ENCODE measurements at regions not wholly inside any gene's neighbourhood (a gene's known extent, or its start where the extent isn't known, plus 50 kb on each side); places are given as distances from the start of the nearest gene placed in this dataset.

DNA sequence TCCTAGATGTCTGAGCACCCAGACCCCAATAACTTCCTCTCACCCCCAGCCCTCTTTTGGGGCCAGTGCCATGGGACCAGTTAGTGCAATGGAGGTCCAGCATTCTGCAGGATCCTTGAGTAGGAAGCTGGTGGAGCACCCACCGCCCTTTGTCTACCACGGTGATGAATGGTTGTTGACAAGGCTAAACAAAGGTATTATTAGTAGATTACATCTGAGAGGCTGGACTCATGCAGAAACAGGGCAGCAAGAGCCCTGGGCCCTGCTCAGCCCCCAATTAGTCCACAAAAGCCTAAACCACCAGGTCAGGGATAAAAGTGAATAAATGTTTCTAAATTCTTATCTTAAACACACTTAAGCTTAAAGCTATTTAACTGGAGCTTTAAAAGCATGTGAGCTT is 196.5 kb upstream of the TSHZ3 start:
- Histone ChIP-seq H2AFZ (ENCODE audit: low read length) (no peak overlapping the region), H3K27ac (ENCODE audit: low read length) (no peak overlapping the region), H3K36me3 (replicated peaks; ENCODE audit: insufficient read depth, low read length) (no peaks in the 10 kb centered on the region), H3K79me2 (ENCODE audit: low read length) (no peaks in the 10 kb centered on the region), H3K9me2 (replicated peaks; ENCODE audit: insufficient read depth, low read length) (no peaks in the 10 kb centered on the region), H3K9ac (ENCODE audit: low read length) (no peak overlapping the region), H3F3A (ENCODE audit: insufficient read depth, low read length) (no peaks in the 10 kb centered on the region), H3K4me3 (ENCODE audit: low read length) (no peak overlapping the region), H4K20me1 (ENCODE audit: insufficient read depth, low read length) (no peaks in the 10 kb centered on the region), H3K4me2 (ENCODE audit: low read depth, low read length) (no peak overlapping the region), H3K9me3 (replicated peaks; ENCODE audit: insufficient read depth, low read length) (no peaks in the 10 kb centered on the region), H3K4me1 (ENCODE audit: low read length) (no peaks in the 10 kb centered on the region), H3K27me3 (replicated peaks; ENCODE audit: insufficient read depth, low read length) (peaks cover 16% of the 10 kb centered on the region)
- TF ChIP-seq EZH2 (optimal IDR thresholded peaks at IDR 0.05; ENCODE audit: low read depth, low read length) (no peak), EZH2phosphoT487 (IDR thresholded peaks at IDR 0.05; ENCODE audit: low read length) (no peak)
- TF ChIP-seq, protein P1, sequence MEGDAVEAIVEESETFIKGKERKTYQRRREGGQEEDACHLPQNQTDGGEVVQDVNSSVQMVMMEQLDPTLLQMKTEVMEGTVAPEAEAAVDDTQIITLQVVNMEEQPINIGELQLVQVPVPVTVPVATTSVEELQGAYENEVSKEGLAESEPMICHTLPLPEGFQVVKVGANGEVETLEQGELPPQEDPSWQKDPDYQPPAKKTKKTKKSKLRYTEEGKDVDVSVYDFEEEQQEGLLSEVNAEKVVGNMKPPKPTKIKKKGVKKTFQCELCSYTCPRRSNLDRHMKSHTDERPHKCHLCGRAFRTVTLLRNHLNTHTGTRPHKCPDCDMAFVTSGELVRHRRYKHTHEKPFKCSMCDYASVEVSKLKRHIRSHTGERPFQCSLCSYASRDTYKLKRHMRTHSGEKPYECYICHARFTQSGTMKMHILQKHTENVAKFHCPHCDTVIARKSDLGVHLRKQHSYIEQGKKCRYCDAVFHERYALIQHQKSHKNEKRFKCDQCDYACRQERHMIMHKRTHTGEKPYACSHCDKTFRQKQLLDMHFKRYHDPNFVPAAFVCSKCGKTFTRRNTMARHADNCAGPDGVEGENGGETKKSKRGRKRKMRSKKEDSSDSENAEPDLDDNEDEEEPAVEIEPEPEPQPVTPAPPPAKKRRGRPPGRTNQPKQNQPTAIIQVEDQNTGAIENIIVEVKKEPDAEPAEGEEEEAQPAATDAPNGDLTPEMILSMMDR (IDR thresholded peaks at IDR 0.05; ENCODE audit: low read length), result no peak
- no peak for DNase-seq

DNA sequence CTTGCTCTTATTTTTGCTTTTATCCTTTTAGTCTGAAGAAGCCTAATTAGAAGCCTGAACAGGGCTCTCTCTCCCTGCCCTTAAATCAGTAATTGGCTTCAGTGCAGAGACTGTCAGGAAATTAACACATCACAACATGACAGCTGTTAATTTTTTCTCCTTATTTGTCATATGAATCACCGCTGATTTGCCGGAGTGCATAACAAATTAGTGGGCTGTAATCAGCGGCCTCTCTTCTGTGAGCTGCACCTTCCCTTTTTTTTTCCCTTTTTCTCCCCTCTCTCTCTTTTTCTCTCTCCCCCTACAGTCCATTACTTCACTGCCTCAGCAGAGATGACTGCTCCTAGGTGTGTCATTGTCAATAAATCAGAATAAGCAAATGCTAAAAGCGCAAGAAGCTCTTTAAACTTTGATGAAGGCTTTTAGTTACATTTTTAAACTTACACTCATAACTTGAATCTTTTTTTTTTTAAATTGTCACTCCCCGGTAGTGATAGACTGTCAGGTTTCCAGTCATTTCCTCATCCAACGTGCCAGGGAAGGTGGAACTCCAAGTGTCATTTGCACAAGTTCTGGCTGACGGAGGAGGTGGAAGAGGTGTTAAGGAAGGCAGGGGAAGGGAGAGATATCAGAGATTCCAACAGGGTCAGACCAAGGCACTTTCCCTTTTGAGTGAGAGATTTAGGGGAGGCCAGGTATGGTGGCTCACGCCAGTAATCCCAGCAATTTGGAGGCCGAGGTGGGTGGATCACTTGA is 197.1 kb upstream of the TSHZ3 start:
- Histone ChIP-seq H3K27ac (ENCODE audit: low read length) (no peak overlapping the region), H3F3A (ENCODE audit: insufficient read depth, low read length) (no peaks in the 10 kb centered on the region), H3K79me2 (ENCODE audit: low read length) (no peaks in the 10 kb centered on the region), H2AFZ (ENCODE audit: low read length) (no peak overlapping the region), H3K9ac (ENCODE audit: low read length) (no peak overlapping the region), H3K9me2 (replicated peaks; ENCODE audit: insufficient read depth, low read length) (no peaks in the 10 kb centered on the region), H3K4me3 (ENCODE audit: low read length) (no peak overlapping the region), H3K4me1 (ENCODE audit: low read length) (no peaks in the 10 kb centered on the region), H3K9me3 (replicated peaks; ENCODE audit: insufficient read depth, low read length) (no peaks in the 10 kb centered on the region), H3K36me3 (replicated peaks; ENCODE audit: insufficient read depth, low read length) (no peaks in the 10 kb centered on the region), H4K20me1 (ENCODE audit: insufficient read depth, low read length) (no peaks in the 10 kb centered on the region), H3K4me2 (ENCODE audit: low read depth, low read length) (no peak overlapping the region), H3K27me3 (replicated peaks; ENCODE audit: insufficient read depth, low read length) (peaks cover 11% of the 10 kb centered on the region)
- DNase-seq, result no peak
- TF ChIP-seq, protein P1 (IDR thresholded peaks at IDR 0.05; ENCODE audit: low read length), result no peak
- TF ChIP-seq EZH2phosphoT487 (IDR thresholded peaks at IDR 0.05; ENCODE audit: low read length), result no peak
- TF ChIP-seq EZH2 (optimal IDR thresholded peaks at IDR 0.05; ENCODE audit: low read depth, low read length), result no peak

DNA sequence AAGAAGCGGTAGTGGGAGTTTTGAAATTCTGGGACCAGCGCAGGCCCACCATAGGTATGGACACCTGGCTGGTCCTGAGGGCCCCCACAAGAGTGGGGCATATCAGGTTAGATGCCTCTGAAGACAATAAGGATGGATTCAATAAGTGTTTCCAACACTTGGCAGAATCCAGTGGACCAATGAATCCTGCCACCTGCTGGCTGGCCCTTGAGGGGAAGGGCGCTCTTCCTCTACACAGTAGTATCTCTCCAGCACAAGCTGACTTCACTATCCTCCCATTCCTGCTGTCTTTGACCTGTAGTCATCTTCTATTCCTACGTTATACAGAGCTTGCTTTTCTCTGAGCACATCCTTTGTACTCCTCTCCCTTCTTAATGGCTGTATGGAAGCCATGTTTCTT is 199.7 kb upstream of the TSHZ3 start:
- H3K27me3 ChIP-seq (replicated peaks; ENCODE audit: insufficient read depth, low read length), result peaks cover 16% of the 10 kb centered on the region; the same call in 1 of the 2 replicates
- no peaks in the 10 kb centered on the region for H4K20me1 ChIP-seq (ENCODE audit: insufficient read depth, low read length)
- H3F3A ChIP-seq (ENCODE audit: insufficient read depth, low read length), result no peaks in the 10 kb centered on the region
- TF ChIP-seq, protein P1 (IDR thresholded peaks at IDR 0.05; ENCODE audit: low read length), result no peak; the same call in 1 of the 2 replicates
- TF ChIP-seq EZH2 (optimal IDR thresholded peaks at IDR 0.05; ENCODE audit: low read depth, low read length), result no peak
- no peak for TF ChIP-seq EZH2phosphoT487 (IDR thresholded peaks at IDR 0.05; ENCODE audit: low read length)
- no peaks in the 10 kb centered on the region for H3K36me3 ChIP-seq (replicated peaks; ENCODE audit: insufficient read depth, low read length)
- no peak for DNase-seq
- no peaks in the 10 kb centered on the region for H3K79me2 ChIP-seq (ENCODE audit: low read length)
- no peak overlapping the region for H3K9ac ChIP-seq (ENCODE audit: low read length)
- no peaks in the 10 kb centered on the region for H3K4me1 ChIP-seq (ENCODE audit: low read length)
- H3K9me3 ChIP-seq (replicated peaks; ENCODE audit: insufficient read depth, low read length), result no peaks in the 10 kb centered on the region
- H3K4me3 ChIP-seq (ENCODE audit: low read length), result no peak overlapping the region
- no peak overlapping the region for H3K4me2 ChIP-seq (ENCODE audit: low read depth, low read length)
- no peak overlapping the region for H3K27ac ChIP-seq (ENCODE audit: low read length)
- H2AFZ ChIP-seq (ENCODE audit: low read length), result no peak overlapping the region
- no peaks in the 10 kb centered on the region for H3K9me2 ChIP-seq (replicated peaks; ENCODE audit: insufficient read depth, low read length)

Data from MM.1S (cell line).